ENCODE measurements at regions not wholly inside any gene's neighbourhood (a gene's known extent, or its start where the extent isn't known, plus 50 kb on each side); places are given as distances from the start of the nearest gene placed in this dataset.

GRCh38 chr5:98713856-98714255 is 59.6 kb upstream of the RGMB start:
- H3K4me1 ChIP-seq (ENCODE audit: insufficient read depth, low read length) = 0 out of 2 replicates have a peak, but pooled peaks cover 3% of the 10 kb centered on the region
- H3K36me3 ChIP-seq (ENCODE audit: insufficient read depth, low read length) = no peaks in the 10 kb centered on the region
- no peaks in the 10 kb centered on the region for H3K9me3 ChIP-seq (ENCODE audit: control insufficient read depth, insufficient read depth, low read length)
- H3K9ac ChIP-seq (ENCODE audit: low read depth, low read length) = no peak overlapping the region

GRCh38 chr5:98714710-98715288 is 58.7 kb upstream of the RGMB start:
- Histone ChIP-seq H3K9ac (ENCODE audit: low read depth, low read length) (no peak overlapping the region), H3K4me1 (ENCODE audit: insufficient read depth, low read length) (0 out of 2 replicates have a peak, but pooled peaks cover 3% of the 10 kb centered on the region), H3K36me3 (ENCODE audit: insufficient read depth, low read length) (no peaks in the 10 kb centered on the region), H3K9me3 (ENCODE audit: control insufficient read depth, insufficient read depth, low read length) (no peaks in the 10 kb centered on the region)

GRCh38 chr5:98721231-98721928 is 52.1 kb upstream of the RGMB start:
- no peaks in the 10 kb centered on the region for H3K4me1 ChIP-seq (ENCODE audit: insufficient read depth, low read length)
- no peaks in the 10 kb centered on the region for H3K36me3 ChIP-seq (ENCODE audit: insufficient read depth, low read length)
- H3K9me3 ChIP-seq (ENCODE audit: control insufficient read depth, insufficient read depth, low read length) = no peaks in the 10 kb centered on the region
- no peak overlapping the region for H3K9ac ChIP-seq (ENCODE audit: low read depth, low read length)

GRCh38 chr5:98722188-98722587 is 51.3 kb upstream of the RGMB start:
- Histone ChIP-seq H3K4me1 (ENCODE audit: insufficient read depth, low read length) (no peaks in the 10 kb centered on the region), H3K9ac (ENCODE audit: low read depth, low read length) (no peak overlapping the region), H3K36me3 (ENCODE audit: insufficient read depth, low read length) (no peaks in the 10 kb centered on the region), H3K9me3 (ENCODE audit: control insufficient read depth, insufficient read depth, low read length) (no peaks in the 10 kb centered on the region)

- Histone ChIP-seq H3K9me3 (ENCODE audit: control insufficient read depth, insufficient read depth, low read length) (no peaks in the 10 kb centered on the region), H3K4me1 (ENCODE audit: insufficient read depth, low read length) (no peaks in the 10 kb centered on the region), H3K9ac (ENCODE audit: low read depth, low read length) (no peak overlapping the region), H3K36me3 (ENCODE audit: insufficient read depth, low read length) (no peaks in the 10 kb centered on the region)
Observed at GRCh38 chr5:98723061-98723460, 50.4 kb upstream of the RGMB start.

All from ES-I3 (cell line).